Neural cell (in vitro differentiated cells): ENCODE measurements at regions not wholly inside any gene's neighbourhood (a gene's known extent, or its start where the extent isn't known, plus 50 kb on each side); places are given as distances from the start of the nearest gene placed in this dataset.

ENCODE experiments used
- CTCF ChIP-seq: fragments of 450-650 bp; IDR thresholded peaks from 2 replicates; pipeline ENCODE4 v1.5.1; 2014; ENCODE audit warnings: antibody characterized with exemption, mild to moderate bottlenecking, moderate library complexity; ENCODE audit not compliant: poor library complexity, severe bottlenecking
- EP300 ChIP-seq: fragments of 450-650 bp; conservative IDR thresholded peaks from 2 replicates; pipeline ENCODE4 v1.6.1; 2014; ENCODE audit warnings: antibody characterized with exemption, mild to moderate bottlenecking, moderate library complexity; ENCODE audit not compliant: poor library complexity, severe bottlenecking
- EZH2 ChIP-seq: fragments of 200-600, 300-800 bp; shearing (Covaris generic), sonication (generic); IDR thresholded peaks from 2 replicates; pipeline ENCODE4 v1.6.1; 2014; ENCODE audit warnings: antibody characterized with exemption, low read length, borderline replicate concordance, mild to moderate bottlenecking; ENCODE audit not compliant: insufficient read depth, poor library complexity, severe bottlenecking
- REST ChIP-seq: IDR thresholded peaks from 2 replicates; pipeline ENCODE4 v1.6.1; 2012; ENCODE audit warnings: borderline replicate concordance
- SMC3 ChIP-seq: fragments of 450-650 bp; conservative IDR thresholded peaks from 2 replicates; pipeline ENCODE4 v1.6.1; 2014; ENCODE audit warnings: antibody characterized with exemption, mild to moderate bottlenecking, moderate library complexity; ENCODE audit not compliant: poor library complexity

GRCh38 chr3:187926620-187927019 lies 181.4 kb upstream of the BCL6 start:
- TF ChIP-seq EP300 (no peak), SMC3 (no peak), REST (no peak), CTCF (no peak), EZH2 (no peak)
